SK-N-SH (cell line): ENCODE measurements at regions not wholly inside any gene's neighbourhood (a gene's known extent, or its start where the extent isn't known, plus 50 kb on each side); places are given as distances from the start of the nearest gene placed in this dataset.

Source experiments
- CTCF ChIA-PET: fragments of 300-600, 350-600 bp; formaldehyde crosslinking; extraction: SDS; loops from one replicate; lab custom pipeline; 2021; lab: Yijun Ruan, JAX
- POLR2A ChIA-PET: fragments of 350-600 bp; sonication (Branson Sonifier 250); formaldehyde crosslinking; extraction: SDS; loops from one replicate; lab custom pipeline; 2020; ENCODE audit warnings: antibody characterized with exemption, inconsistent platforms; lab: Yijun Ruan, JAX
- DNase-seq: peaks from one replicate; pipeline ENCODE4 v3.0.0; 2012
- H2AFZ ChIP-seq: fragments of 200-600 bp; sonication (generic); 2 replicates; pipeline ENCODE4 v1.8.1; 2016; ENCODE audit warnings: antibody characterized with exemption, mild to moderate bottlenecking, low read depth
- H3F3A ChIP-seq: fragments of 200-600 bp; sonication (generic); replicated peaks from 2 replicates; pipeline ENCODE3; 2016; ENCODE audit warnings: antibody characterized with exemption, mild to moderate bottlenecking; ENCODE audit not compliant: insufficient read depth
- H3K27ac ChIP-seq, 2 experiments: fragments of 200-500 bp in 1 of 2; fragments of 200-600 bp in 1 of 2; sonication (Bioruptor generic) in 1 of 2; sonication (generic), shearing (Covaris generic) in 1 of 2; 2 replicates each; pipeline versions ENCODE4 v1.5.1 to v1.6.1; 2014 to 2016; ENCODE audit warnings: low read depth in 2 of 2, inconsistent platforms in 1 of 2, low read length in 1 of 2, mild to moderate bottlenecking in 1 of 2, mixed read lengths in 1 of 2
- H3K27me3 ChIP-seq: fragments of 200-600 bp; sonication (generic), shearing (Covaris generic); 2 replicates; pipeline ENCODE4 v1.6.1; 2016; ENCODE audit warnings: mixed run types; ENCODE audit not compliant: insufficient read depth
- H3K36me3 ChIP-seq, 2 experiments: fragments of 200-500 bp in 1 of 2; fragments of 200-600 bp in 1 of 2; sonication (Bioruptor generic) in 1 of 2; sonication (generic) in 1 of 2; replicated peaks in 1 of 2; 2 replicates each; pipeline versions ENCODE3 to v1.5.1; 2014 to 2016; ENCODE audit warnings: low read length in 1 of 2, mild to moderate bottlenecking in 1 of 2; ENCODE audit not compliant: insufficient read depth in 2 of 2, control insufficient read depth in 1 of 2
- H3K4me1 ChIP-seq, 2 experiments: fragments of 200-500 bp in 1 of 2; fragments of 200-600 bp in 1 of 2; sonication (Bioruptor generic) in 1 of 2; sonication (generic), shearing (Covaris generic) in 1 of 2; 2 replicates each; pipeline versions ENCODE4 v1.5.1 to v1.6.1; 2014 to 2016; ENCODE audit warnings: low read depth in 1 of 2, low read length in 1 of 2, mixed run types in 1 of 2; ENCODE audit not compliant: insufficient read depth in 2 of 2, control insufficient read depth in 1 of 2
- H3K4me2 ChIP-seq: fragments of 200-600 bp; sonication (generic), shearing (Covaris generic); 2 replicates; pipeline ENCODE4 v1.6.1; 2017; ENCODE audit warnings: mixed run types
- H3K4me3 ChIP-seq, 2 experiments: fragments of 200-500 bp in 1 of 2; fragments of 200-600 bp in 1 of 2; sonication (Bioruptor generic) in 1 of 2; sonication (generic), shearing (Covaris generic) in 1 of 2; 2 replicates each; pipeline versions ENCODE4 v1.5.1 to v1.8.1; 2014 to 2016; ENCODE audit warnings: low read depth in 2 of 2, inconsistent platforms in 1 of 2, low read length in 1 of 2, mild to moderate bottlenecking in 1 of 2, mixed read lengths in 1 of 2, moderate library complexity in 1 of 2
- H3K79me2 ChIP-seq: fragments of 200-600 bp; sonication (generic); 2 replicates; pipeline ENCODE4 v1.8.1; 2017; ENCODE audit warnings: mild to moderate bottlenecking; ENCODE audit not compliant: insufficient read depth
- H3K9ac ChIP-seq: fragments of 200-600 bp; sonication (generic); 2 replicates; pipeline ENCODE4 v1.6.1; 2017; ENCODE audit warnings: mixed run types
- H3K9me2 ChIP-seq: fragments of 200-600 bp; sonication (generic); 2 replicates; pipeline ENCODE4 v1.6.1; 2017; ENCODE audit warnings: mixed run types
- H3K9me3 ChIP-seq: fragments of 200-600 bp; sonication (generic); 2 replicates; pipeline ENCODE4 v1.6.1; 2017; ENCODE audit warnings: mixed run types, mild to moderate bottlenecking, moderate library complexity
- H4K20me1 ChIP-seq: fragments of 200-600 bp; sonication (generic); 2 replicates; pipeline ENCODE4 v1.6.1; 2017; ENCODE audit warnings: mild to moderate bottlenecking, mixed run types; ENCODE audit not compliant: insufficient read depth
- EP300 ChIP-seq, 2 experiments: IDR thresholded peaks; 2 replicates each; pipeline versions ENCODE4 v1.4.0 to v1.6.1; 2012; ENCODE audit warnings: borderline replicate concordance in 1 of 2, low read depth in 1 of 2, low read length in 1 of 2
- EZH2phosphoT487 ChIP-seq: fragments of 200-600 bp; sonication (generic); IDR thresholded peaks from 2 replicates; pipeline ENCODE4 v1.6.1; 2017; ENCODE audit warnings: low read depth, mixed run types, mild to moderate bottlenecking, antibody characterized with exemption, moderate library complexity, borderline replicate concordance
- FOXM1 ChIP-seq: IDR thresholded peaks from 2 replicates; pipeline ENCODE4 v1.4.0; 2012; ENCODE audit warnings: low read depth, mild to moderate bottlenecking
- JUND ChIP-seq: IDR thresholded peaks from 2 replicates; pipeline ENCODE4 v1.4.0; 2012
- MEF2A ChIP-seq: IDR thresholded peaks from 2 replicates; pipeline ENCODE4 v1.4.0; 2012; ENCODE audit warnings: low read depth, borderline replicate concordance
- MXI1 ChIP-seq: IDR thresholded peaks from 2 replicates; pipeline ENCODE4 v1.6.1; 2012; ENCODE audit warnings: mild to moderate bottlenecking, low read depth, low read length, improper control_type of control experiment
- NFIC ChIP-seq: IDR thresholded peaks from 2 replicates; pipeline ENCODE4 v1.4.0; 2012; ENCODE audit warnings: borderline replicate concordance
- NRF1 ChIP-seq: IDR thresholded peaks from 2 replicates; pipeline ENCODE4 v1.6.1; 2012; ENCODE audit warnings: low read depth, mild to moderate bottlenecking, low read length
- POLR2AphosphoS5 ChIP-seq: IDR thresholded peaks from 2 replicates; pipeline ENCODE4 v1.6.1; 2012; ENCODE audit warnings: low read depth, low read length
- RAD21 ChIP-seq: IDR thresholded peaks from 2 replicates; pipeline ENCODE4 v1.6.1; 2012; ENCODE audit warnings: mild to moderate bottlenecking, low read length
- RCOR1 ChIP-seq: fragments of 150-350 bp; IDR thresholded peaks from 2 replicates; pipeline ENCODE4 v1.6.1; 2017; ENCODE audit warnings: antibody characterized with exemption, low read length
- RFX5 ChIP-seq: IDR thresholded peaks from 2 replicates; pipeline ENCODE4 v1.6.1; 2012; ENCODE audit warnings: mild to moderate bottlenecking, improper control_type of control experiment, low read length
- RXRA ChIP-seq: IDR thresholded peaks from 2 replicates; pipeline ENCODE4 v1.4.0; 2012; ENCODE audit warnings: low read depth, mild to moderate bottlenecking, borderline replicate concordance
- SIN3A ChIP-seq: IDR thresholded peaks from 2 replicates; pipeline ENCODE4 v1.6.1; 2012; ENCODE audit warnings: low read depth, mild to moderate bottlenecking, low read length, moderate library complexity, borderline replicate concordance
- SMC3 ChIP-seq: IDR thresholded peaks from 2 replicates; pipeline ENCODE4 v1.6.1; 2012; ENCODE audit warnings: low read depth, low read length, improper control_type of control experiment
- TAF1 ChIP-seq: IDR thresholded peaks from 2 replicates; pipeline ENCODE4 v1.6.1; 2012; ENCODE audit warnings: low read depth, mild to moderate bottlenecking, low read length, moderate library complexity, borderline replicate concordance
- TCF12 ChIP-seq: IDR thresholded peaks from 2 replicates; pipeline ENCODE4 v1.4.0; 2012
- TEAD4 ChIP-seq: IDR thresholded peaks from 2 replicates; pipeline ENCODE4 v1.4.0; 2012; ENCODE audit warnings: mild to moderate bottlenecking, borderline replicate concordance; ENCODE audit not compliant: insufficient read depth
- WGBS: methylation state at CpG from one replicate; pipeline ENCODE4 v1.1.6; 2017; ENCODE audit warnings: low lambda C conversion rate; 5-methylcytosine and 5-hydroxymethylcytosine counted together
- TF ChIP-seq, protein P1 (sequence below): fragments of 150-350 bp; IDR thresholded peaks from 2 replicates; pipeline ENCODE4 v1.6.1; 2016; ENCODE audit warnings: mild to moderate bottlenecking, low read depth, low read length
- TF ChIP-seq, protein P2 (sequence below): fragments of 200-600 bp; sonication (generic); IDR thresholded peaks from 2 replicates; pipeline ENCODE4 v1.6.1; 2017; ENCODE audit warnings: antibody characterized with exemption, mild to moderate bottlenecking, moderate library complexity
- TF ChIP-seq, protein P3 (sequence below): IDR thresholded peaks from 2 replicates; pipeline ENCODE4 v1.6.1; 2012; ENCODE audit warnings: mild to moderate bottlenecking, low read depth, low read length, moderate library complexity
- TF ChIP-seq, protein P4 (sequence below): IDR thresholded peaks from 2 replicates; pipeline ENCODE4 v1.4.0; 2012; ENCODE audit warnings: low read depth, borderline replicate concordance
- TF ChIP-seq, protein P5 (sequence below): fragments of 150-350 bp; IDR thresholded peaks from 2 replicates; pipeline ENCODE4 v1.6.1; 2017; ENCODE audit warnings: antibody characterized with exemption, low read length, low read depth, borderline replicate concordance
- TF ChIP-seq, protein P6 (sequence below): IDR thresholded peaks from 2 replicates; pipeline ENCODE4; 2012

DNA sequence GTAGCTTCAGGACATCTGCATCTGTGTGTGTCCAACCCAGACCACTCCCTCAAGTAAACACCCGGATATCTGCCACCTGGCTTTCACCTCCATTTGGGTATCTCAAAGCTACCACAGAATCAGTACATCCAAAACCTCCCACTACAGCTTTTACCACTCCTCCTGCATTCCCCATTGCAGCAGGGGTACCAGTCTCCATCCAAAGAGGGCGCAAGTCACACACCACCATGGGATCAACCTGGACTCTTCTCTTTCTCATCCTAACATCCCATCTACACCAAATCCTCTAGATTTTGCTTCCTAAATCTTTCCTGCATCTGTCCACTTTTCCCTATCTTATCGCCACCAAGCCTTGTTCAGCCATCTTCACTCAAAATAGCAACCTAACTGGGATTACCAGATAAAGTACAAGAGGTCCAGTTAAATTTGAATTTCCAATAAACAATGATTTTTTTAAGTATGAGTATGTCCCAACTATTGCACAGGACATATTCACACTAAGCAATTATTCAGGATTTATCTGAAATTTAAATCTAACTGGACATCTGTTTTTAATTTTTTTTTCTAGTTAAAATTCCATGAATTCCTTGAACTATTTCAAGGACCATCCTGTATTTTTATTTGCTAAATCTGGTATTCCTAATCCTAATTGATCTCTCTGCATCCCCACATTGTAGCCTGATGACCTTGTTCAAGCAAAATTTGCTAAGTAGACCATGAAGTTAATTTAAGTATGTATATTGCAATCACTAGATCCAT is 164.3 kb upstream of the MLN start:
- ChIA-PET CTCF (interaction anchor here (0.5 to 1.3 kb wide), 7 partner anchors 9 to 204 kb away, joined by 3 to 8 read pairs (median 3); no protein-coding TSS in a partner anchor), POLR2A (no interaction called here)

More for the DNA sequence above, 164.3 kb upstream of the MLN start:
- H3K9ac ChIP-seq, result no peak overlapping the region
- H3K27me3 ChIP-seq, result no peaks in the 10 kb centered on the region
- peak; percentile 64 for DNase-seq
- no peaks in the 10 kb centered on the region for H3F3A ChIP-seq
- 52% methylated on average over 3 of the region's 3 CpGs for WGBS
- H3K9me2 ChIP-seq, result no peaks in the 10 kb centered on the region
- H3K27ac ChIP-seq, result no peak overlapping the region
- no peaks in the 10 kb centered on the region for H4K20me1 ChIP-seq
- H3K36me3 ChIP-seq, result no peaks in the 10 kb centered on the region
- no peak overlapping the region for H3K4me3 ChIP-seq
- H3K9me3 ChIP-seq, result no peaks in the 10 kb centered on the region
- no peaks in the 10 kb centered on the region for H3K79me2 ChIP-seq
- no peak for TF ChIP-seq MXI1
- no peak for TF ChIP-seq RCOR1
- no peak for TF ChIP-seq POLR2AphosphoS5
- TF ChIP-seq, protein P1, sequence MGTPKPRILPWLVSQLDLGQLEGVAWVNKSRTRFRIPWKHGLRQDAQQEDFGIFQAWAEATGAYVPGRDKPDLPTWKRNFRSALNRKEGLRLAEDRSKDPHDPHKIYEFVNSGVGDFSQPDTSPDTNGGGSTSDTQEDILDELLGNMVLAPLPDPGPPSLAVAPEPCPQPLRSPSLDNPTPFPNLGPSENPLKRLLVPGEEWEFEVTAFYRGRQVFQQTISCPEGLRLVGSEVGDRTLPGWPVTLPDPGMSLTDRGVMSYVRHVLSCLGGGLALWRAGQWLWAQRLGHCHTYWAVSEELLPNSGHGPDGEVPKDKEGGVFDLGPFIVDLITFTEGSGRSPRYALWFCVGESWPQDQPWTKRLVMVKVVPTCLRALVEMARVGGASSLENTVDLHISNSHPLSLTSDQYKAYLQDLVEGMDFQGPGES, result no peak
- no peak for TF ChIP-seq SIN3A
- TF ChIP-seq SMC3, result no peak; the same call in 1 of the 2 replicates
- TF ChIP-seq, protein P2, sequence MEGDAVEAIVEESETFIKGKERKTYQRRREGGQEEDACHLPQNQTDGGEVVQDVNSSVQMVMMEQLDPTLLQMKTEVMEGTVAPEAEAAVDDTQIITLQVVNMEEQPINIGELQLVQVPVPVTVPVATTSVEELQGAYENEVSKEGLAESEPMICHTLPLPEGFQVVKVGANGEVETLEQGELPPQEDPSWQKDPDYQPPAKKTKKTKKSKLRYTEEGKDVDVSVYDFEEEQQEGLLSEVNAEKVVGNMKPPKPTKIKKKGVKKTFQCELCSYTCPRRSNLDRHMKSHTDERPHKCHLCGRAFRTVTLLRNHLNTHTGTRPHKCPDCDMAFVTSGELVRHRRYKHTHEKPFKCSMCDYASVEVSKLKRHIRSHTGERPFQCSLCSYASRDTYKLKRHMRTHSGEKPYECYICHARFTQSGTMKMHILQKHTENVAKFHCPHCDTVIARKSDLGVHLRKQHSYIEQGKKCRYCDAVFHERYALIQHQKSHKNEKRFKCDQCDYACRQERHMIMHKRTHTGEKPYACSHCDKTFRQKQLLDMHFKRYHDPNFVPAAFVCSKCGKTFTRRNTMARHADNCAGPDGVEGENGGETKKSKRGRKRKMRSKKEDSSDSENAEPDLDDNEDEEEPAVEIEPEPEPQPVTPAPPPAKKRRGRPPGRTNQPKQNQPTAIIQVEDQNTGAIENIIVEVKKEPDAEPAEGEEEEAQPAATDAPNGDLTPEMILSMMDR, result peak; percentile 27; the same call in 1 of the 2 replicates
- TF ChIP-seq TAF1, result no peak
- no peak for TF ChIP-seq NRF1
- no peak for TF ChIP-seq MEF2A
- TF ChIP-seq, protein P3, sequence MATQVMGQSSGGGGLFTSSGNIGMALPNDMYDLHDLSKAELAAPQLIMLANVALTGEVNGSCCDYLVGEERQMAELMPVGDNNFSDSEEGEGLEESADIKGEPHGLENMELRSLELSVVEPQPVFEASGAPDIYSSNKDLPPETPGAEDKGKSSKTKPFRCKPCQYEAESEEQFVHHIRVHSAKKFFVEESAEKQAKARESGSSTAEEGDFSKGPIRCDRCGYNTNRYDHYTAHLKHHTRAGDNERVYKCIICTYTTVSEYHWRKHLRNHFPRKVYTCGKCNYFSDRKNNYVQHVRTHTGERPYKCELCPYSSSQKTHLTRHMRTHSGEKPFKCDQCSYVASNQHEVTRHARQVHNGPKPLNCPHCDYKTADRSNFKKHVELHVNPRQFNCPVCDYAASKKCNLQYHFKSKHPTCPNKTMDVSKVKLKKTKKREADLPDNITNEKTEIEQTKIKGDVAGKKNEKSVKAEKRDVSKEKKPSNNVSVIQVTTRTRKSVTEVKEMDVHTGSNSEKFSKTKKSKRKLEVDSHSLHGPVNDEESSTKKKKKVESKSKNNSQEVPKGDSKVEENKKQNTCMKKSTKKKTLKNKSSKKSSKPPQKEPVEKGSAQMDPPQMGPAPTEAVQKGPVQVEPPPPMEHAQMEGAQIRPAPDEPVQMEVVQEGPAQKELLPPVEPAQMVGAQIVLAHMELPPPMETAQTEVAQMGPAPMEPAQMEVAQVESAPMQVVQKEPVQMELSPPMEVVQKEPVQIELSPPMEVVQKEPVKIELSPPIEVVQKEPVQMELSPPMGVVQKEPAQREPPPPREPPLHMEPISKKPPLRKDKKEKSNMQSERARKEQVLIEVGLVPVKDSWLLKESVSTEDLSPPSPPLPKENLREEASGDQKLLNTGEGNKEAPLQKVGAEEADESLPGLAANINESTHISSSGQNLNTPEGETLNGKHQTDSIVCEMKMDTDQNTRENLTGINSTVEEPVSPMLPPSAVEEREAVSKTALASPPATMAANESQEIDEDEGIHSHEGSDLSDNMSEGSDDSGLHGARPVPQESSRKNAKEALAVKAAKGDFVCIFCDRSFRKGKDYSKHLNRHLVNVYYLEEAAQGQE, result no peak
- peak; percentile 66 for TF ChIP-seq RAD21
- no peak for TF ChIP-seq TEAD4
- TF ChIP-seq FOXM1, result no peak
- no peak for TF ChIP-seq RXRA
- no peak for TF ChIP-seq NFIC
- TF ChIP-seq, protein P4, sequence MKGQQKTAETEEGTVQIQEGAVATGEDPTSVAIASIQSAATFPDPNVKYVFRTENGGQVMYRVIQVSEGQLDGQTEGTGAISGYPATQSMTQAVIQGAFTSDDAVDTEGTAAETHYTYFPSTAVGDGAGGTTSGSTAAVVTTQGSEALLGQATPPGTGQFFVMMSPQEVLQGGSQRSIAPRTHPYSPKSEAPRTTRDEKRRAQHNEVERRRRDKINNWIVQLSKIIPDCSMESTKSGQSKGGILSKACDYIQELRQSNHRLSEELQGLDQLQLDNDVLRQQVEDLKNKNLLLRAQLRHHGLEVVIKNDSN, result no peak
- TF ChIP-seq, protein P5, sequence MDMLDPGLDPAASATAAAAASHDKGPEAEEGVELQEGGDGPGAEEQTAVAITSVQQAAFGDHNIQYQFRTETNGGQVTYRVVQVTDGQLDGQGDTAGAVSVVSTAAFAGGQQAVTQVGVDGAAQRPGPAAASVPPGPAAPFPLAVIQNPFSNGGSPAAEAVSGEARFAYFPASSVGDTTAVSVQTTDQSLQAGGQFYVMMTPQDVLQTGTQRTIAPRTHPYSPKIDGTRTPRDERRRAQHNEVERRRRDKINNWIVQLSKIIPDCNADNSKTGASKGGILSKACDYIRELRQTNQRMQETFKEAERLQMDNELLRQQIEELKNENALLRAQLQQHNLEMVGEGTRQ, result no peak
- TF ChIP-seq RFX5, result no peak
- no peak for TF ChIP-seq EP300 (IDR thresholded peaks at IDR 0.05; ENCODE audit: borderline replicate concordance in 1 of 2, low read depth in 1 of 2, low read length in 1 of 2)
- no peak for TF ChIP-seq JUND
- TF ChIP-seq EZH2phosphoT487, result no peak
- TF ChIP-seq, protein P6, sequence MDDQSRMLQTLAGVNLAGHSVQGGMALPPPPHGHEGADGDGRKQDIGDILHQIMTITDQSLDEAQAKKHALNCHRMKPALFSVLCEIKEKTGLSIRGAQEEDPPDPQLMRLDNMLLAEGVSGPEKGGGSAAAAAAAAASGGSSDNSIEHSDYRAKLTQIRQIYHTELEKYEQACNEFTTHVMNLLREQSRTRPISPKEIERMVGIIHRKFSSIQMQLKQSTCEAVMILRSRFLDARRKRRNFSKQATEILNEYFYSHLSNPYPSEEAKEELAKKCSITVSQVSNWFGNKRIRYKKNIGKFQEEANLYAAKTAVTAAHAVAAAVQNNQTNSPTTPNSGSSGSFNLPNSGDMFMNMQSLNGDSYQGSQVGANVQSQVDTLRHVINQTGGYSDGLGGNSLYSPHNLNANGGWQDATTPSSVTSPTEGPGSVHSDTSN, result no peak
- peak; percentile 46 for TF ChIP-seq TCF12
- TF ChIP-seq, all 33 proteins: peak for 3
- Histone ChIP-seq H3K4me1 (no peaks in the 10 kb centered on the region), H3K4me2 (no peak overlapping the region), H2AFZ (no peak overlapping the region)
